Superior temporal gyrus (tissue), 1 donor: ENCODE measurements at regions not wholly inside any gene's neighbourhood (a gene's known extent, or its start where the extent isn't known, plus 50 kb on each side); places are given as distances from the start of the nearest gene placed in this dataset.
"Not testable (repeated sequence)": the region's sequence is repeated elsewhere in the genome, so short reads cannot be mapped to it uniquely, and the experiment has no call there.

ENCODE experiments used
- DNase-seq: peaks from one replicate; pipeline ENCODE4 v3.0.0-alpha.2; 2016; ENCODE audit errors: extremely low spot score

DNA sequence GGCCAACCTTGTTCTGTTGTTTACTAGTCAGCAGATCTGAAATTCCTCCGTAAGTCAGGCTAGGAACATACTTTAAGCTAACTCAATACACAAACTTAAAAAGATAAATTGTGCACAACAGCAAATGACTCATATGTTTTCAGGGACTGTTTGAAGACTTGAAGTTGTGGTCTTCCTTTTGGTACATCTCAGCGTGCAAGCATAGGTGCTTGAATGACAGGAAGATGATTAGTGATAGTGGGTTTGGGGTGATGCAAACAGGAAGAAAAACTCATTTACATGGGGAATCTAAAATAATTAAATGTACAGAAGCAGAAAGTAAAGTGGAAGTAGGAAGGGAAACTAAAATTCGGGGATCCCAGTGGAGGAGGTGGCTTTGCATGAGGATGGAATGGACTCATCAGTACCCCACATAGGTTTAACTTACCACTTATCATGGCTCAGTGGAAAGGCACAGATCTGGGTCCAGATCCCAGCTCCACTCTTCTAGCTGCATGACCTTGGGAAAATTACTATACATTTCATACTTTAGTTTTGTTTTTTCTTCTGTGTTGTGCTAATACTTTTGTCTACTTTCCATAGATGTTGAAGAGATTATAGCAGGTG is 122.3 kb downstream of the XCL2 start:
- no peak for DNase-seq

DNA sequence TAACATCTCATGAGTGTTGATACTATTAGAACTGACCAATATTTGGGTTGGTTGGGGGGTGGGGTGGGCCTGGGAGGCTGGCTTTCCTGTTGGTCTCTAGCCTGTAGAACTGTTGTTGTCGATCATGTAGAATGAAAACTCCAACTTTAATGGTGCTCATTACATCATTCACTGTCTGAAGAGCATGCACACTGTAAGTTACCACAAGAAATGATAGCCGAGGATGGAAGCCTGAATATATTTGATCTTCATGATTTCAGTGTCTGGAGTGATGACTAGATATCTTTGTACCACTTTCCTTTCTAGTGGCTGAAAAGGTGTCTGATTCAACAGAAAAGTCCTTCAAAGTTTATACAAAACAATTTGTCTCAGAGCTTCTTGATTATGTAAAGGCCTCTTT is 123.6 kb downstream of the XCL2 start:
- no peak for DNase-seq

DNA sequence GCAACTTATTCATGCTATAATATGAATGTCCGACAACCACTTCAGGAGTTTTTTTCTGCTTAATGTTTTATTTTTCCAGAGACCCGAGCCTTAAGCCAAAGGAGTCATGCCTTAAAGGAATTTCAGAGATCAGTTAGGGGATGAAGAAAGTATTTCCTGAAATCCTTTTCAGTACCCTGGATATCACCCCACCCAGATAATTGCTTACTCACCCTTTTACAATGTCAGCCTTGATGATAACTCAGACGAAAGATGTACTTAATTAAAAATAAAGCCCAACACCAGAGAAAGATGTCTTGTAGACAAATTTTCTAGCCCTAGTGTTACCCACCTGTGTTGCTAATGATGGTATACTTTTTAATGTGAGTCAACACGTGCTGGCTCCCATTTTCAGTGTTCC is 124.1 kb downstream of the XCL2 start:
- no peak for DNase-seq

DNA sequence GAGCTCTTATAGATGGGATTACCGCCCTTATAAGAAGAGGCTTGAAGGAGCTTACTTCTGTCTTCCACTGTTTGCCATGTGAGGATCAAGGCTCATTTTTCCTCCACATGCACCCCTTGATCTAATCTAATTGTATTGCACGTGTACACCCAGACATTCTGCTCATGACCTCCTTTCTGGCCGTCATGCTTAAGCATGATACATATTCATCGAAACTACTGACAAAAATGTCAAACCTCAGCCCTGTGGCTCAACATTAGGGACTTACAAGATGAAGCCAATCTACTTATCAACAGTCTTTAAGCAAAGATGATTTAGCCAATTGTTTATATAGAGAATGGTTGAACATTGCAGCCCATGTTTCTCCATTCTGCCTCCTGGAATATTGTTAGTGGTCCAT is 127.6 kb downstream of the XCL2 start:
- DNase-seq, result no peak

DNA sequence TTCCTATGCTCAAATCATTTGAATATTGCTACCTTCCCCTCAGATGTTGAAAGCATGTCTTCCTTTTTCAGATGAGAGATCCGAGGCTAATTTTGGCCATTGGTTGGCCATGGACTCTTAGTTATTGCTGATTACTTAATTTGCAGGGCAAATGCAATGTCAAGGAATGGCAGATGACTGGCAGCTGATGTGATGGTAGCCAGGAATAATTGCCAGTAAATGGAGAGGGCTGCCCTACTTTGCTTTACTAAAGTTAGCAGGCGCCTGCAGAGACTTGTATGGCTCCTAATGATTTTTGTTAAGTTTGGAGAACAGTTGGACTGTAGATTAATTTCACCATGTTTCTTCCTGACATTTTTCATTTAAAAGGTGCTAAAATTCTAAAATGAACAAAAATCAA is 128.9 kb downstream of the XCL2 start:
- no peak for DNase-seq

DNA sequence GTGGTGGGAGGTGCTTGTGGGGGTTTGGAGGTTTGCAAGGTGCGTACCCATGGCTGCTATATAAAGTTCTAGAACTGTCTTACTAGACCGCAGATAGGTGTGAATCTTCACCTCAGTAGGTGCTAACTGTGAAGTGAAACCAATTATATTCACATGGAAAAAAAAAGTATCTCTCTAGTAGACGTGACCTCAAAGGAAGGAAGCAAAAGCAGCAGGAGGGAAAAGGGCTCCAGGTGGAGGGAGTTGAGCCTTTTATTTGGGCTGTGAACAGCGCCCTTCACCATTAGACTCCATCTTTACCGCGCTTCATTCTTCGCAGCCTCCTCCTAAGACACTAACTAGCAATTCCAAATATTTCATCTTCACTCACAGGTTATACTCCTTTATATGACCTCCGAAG is 129.8 kb downstream of the TBX19 start:
- no peak for DNase-seq

DNA sequence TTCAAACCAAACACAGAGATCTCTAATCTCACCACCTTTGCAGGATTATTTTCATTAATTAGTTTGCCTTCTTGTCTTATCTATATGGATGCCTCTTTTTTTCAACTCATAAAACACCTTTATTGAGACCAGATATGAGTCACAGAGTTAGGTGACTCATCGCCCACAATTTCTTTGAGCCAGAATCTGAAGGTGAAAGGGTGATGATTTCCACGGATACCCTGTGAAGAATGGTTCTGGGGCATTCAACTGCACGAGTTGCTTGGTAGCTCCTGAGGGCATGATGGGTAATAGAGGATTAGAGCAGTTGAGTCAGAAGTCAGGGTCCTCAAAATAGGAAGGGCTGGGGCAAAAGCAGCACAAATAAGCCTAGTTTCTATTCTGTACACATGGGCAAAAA is 128.2 kb downstream of the TBX19 start:
- DNase-seq, result no peak

DNA sequence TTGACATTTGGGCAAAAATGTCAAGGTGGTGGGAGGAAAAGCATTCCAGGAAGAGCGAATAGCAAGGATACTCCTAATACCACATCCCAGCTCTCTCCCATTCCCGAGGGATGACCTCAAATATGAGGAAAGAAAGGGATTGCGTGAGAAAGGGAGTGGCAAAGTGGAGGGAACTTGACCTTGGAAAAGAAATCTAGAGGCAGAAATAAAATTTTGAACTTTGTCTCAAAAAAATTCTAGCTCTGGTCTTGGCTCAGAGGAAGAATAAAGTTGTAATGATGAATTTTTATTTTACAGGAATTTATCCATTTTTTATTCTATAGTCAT is 127.8 kb downstream of the TBX19 start:
- no peak for DNase-seq

DNA sequence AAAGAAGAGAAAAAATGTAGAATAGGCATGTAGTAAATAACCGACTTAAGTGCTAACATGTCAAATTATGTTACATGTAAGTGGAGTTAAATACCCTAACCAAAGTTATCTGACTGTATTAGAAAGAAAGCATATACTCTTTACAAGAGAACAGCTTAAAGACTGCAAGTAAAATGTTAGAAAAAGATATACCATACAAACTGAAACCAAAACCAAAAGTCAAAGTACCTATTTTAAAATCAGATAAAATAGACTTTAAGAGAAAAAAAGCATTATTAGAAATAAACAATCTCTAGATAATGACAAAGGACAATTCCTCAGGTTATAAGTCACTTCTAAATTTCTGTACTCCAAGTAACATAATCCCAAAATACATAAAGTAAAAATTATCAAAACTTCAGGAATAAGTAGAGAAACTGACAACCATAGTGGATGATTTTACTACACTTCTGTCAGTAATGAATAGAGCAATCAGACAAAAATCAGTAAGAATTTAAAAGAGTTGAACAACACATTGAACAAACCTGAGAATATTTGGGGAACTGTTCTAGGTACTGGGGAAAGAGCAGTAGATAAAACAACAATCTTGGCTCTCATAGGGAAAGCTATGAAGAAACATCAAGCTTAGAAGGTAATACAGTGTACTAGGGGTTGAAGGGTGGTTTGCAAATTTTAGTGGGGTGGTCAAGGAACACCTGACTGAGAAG is 127.3 kb downstream of the TBX19 start:
- no peak for DNase-seq

DNA sequence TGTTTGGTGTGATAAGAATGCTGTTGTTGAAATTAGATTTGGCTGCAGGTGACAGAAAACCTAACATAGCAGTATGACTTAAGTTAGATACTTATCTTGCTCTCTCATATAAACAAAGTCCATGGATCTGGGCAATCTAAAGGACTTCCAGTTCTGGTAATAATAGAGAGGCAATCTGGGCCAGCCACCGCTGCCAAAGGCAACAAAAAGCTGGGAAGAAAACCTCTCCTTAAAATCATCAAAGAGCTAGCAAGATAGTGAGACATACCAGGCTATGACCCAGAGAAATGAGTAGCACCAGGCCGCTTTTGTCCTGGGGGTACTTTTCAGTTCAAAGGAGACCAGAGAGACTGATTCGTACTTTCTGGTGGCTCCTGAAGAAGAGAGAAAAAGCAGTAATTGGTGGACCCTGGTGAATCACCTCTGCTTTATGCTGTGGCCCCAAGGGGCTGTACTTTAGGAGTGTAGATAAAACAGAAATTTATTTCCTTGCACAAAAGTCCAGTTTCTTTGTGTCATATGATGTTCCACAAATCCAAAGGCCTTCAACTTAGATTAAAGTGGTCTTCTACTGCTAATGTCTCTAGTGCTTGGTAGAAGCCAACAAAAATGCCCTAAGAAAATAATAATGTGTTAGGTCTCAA is 125.4 kb downstream of the TBX19 start:
- no peak for DNase-seq

DNA sequence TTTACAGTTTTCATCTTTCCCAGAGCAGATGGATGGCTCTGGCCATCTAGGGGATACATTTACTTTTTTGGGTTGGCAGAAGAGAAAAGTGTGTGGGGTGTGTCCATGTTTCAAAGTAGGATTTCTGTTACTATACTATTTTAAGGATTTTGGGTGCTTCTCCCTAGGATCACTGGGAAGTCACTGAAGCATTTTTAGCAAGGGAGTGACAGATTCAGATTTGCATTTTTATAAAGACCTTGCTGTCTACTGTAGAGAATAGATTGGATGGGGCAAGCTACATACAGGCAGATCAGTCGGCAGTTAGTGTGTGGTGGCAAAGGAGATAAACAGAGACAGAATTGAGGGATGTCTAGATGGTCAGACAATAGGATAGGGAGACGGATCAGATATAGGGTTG is 122.5 kb downstream of the TBX19 start:
- DNase-seq, result no peak

DNA sequence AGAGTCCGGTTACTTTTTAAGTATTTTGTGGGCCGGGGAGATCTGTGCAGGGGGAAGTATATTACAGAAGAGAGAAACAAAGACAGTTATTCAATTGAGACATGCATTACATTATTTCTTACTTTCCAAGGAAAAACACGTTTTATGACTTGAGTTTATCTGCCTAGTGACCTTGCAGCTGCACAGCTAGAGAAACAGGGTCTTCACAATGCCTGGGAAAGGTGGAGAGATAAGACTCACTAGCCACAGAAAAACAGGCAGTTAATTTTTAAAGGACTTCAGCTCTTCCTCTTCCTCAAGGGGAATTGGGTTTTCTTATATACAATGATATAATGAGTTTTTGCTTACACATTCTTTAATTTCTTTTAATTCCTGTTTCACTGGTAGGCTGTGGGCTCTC is 121.8 kb downstream of the TBX19 start:
- not testable (repeated sequence) for DNase-seq

DNA sequence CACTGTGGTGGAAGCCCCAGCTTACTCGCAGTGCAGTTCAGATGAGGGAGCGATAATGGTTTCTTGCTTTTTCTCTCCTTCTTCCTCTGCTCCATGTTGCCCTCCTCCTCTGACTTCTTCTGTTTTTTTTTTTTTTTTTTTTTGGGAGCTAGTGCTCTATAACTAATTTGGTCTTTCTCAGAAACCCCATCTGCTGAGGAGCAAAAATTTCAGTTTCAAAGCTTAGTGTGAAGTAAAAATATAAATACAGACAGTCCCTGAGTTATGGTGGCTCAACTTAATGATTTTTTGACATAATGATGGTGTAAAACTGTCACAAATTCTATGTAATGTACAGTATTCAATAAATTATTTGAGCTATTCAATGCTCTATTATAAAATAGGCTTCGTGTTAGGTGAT is 120.7 kb downstream of the TBX19 start:
- DNase-seq, result no peak

DNA sequence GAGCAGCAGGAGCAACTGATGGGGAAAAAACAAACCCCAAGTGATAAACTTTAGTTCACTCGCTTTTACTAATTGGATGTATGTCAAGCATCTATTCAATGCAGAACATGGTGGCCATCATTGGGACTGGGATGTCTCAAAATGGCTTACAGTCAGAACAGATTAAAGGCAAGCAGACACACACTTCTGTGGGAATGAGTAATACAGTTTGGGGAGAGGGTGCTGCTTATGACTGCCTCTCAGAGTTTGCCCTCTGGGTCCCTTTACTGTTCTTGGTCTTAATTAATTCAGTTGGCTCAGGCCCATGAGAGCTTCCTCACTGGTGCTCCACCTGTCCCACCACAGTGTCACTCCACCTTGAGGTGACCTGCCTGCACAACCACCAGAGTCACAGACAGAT is 119.5 kb downstream of the TBX19 start:
- no peak for DNase-seq

DNA sequence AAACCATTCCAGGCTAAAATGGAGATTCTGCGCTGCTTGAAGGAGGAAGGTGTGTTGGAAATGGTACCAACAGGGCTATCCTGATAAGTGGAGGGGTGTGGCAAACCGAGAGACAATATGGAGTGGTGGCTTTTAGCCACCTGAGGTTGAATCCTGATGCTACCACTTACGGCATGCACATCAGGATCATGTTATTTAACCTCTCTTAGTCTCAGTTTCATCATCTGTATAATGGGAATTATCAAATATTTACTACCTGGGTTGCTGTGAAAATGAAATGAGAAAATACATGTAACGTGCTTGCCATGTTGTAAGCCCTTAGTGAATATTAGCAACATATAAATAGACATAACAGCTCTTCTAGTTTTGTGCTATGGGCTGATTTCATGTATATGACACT is 117.1 kb downstream of the TBX19 start:
- no peak for DNase-seq

DNA sequence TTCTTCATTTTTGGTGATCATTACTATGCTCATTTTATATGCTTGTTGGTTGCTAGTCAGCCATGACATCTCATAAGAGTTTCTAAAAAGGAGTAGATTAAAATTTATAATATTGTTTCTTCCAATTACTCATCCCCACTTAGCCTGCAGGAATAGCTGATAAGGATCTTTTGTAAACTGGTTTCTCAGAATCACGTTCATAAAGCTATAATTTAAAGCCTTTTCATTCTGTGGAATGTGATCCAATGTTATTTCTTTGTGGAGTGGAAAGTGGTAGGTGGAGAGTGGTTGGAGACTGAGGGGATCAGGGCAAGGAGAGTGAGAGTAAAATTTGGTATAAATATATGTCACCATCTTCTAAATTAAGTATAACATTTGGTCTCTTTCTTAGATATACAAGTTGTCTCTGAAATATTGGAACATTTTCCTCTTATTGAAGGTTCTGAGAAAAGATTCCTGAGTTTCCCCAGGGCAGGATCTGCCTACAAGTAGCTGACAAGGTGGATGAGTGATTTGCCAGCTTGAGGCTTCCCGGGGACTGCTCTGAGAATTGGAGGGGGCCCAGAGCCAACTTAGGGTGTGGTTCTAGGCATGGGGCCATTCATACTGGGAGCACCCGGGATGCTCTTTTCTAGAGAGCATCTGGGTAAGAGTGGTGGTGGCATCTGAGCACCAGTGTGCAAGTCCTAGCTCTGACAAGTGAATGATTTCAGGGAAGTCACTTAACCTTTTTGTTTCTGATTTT is 116.4 kb downstream of the TBX19 start:
- no peak for DNase-seq

DNA sequence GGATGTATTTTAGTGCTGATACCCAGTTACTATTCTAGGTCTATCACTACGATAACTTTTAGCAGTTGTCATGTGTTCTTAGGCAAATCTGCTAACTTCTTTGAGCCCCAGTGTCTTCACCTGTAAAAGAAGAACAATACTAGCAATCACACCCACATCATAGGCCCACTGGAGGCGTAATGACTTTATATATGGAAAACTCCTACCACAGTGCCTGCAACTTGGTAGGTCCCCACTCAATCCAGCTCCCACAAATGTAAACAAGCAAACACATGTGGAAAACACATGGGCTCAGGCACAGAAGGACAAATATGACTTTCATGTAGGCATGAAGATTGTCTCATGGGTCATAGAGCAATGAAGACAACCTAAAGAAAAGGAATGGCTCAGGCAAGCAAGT is 115.8 kb downstream of the TBX19 start:
- no peak for DNase-seq

DNA sequence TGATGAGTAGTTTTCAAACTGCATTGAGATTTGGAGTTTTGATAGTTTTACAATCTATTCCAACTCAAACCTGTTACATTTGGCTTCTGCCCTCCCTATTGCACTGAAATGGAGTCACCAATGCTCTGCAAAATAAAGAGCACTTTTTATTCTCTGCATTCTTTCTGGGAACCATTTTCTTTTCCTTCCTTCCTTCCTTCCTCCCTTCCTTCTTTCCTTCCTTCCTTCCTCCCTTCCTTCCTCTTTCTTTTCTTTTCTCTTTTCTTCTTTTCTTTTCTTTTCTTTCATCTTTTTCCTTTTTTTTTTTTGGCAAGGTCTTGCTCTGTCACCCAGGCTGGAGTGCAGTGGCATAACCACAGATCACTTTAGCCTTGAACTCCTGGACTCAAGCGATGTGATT is 114.2 kb downstream of the TBX19 start:
- DNase-seq, result no peak

DNA sequence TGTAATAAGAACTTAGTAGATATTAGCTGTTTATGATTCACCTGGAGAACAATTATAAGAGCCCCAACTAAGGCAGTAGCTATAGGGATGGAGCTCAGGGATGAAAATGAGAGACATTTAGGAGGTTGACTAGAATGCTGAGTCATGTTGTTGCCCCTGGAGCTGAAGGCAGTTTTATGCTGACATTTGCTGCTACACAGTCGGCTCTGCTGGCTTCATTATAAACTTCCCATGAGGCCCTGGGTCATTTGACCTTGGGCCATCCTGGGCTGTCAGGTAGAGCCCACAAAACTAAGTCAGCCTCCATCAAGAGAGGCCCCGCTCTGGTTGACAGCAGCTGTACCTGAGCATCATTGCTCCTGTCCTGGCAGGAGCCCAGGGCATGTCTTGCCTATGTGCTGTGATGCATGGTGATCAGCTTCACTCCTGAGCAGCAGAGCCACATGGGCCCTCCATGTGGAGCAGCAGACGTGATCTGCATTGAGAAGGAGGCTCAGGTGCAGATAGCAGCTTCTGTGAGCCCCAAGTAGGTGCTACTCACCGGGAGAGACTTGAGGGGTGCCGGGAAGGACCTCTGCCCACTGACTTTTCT is 112.4 kb downstream of the TBX19 start:
- DNase-seq, result no peak

DNA sequence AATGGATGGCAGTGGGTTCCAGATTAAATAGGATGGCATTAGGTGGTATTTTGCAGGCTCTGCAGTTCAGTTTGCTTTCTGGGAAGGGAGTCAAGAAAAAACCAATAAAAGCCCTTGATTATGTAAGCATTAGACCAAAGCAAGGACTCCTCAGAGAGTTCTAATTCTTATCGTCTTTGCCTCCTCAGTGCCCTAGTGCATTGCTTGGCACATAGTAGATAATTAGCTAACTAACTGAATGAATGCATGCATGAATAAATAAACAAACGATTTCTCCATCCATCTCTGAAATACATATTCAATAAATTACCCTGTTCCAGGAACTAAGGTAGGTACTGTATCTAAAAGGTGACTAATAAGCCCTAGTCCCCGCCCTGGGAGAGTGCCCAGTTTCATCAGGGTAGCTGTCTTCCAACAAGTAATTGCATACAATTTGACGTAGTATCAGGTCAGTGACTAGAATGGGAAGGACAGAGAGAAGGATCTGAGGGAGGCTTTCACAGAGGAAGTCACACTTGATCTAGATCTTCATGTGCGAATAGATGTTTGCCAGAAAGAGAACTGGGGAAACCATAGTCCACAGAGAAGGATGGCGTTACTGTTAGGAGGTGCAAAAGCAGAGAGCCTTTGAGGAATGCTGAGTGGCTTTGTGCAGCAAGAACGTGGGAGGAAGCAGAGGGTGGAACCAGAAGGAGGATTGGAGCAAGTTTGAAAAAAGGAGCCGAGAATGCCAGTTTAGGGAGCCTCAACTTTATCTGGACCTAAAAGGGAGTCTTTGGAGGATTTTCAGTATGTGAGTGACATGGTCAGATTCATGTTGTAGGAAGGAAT is 111.4 kb downstream of the TBX19 start:
- peak; percentile 52 for DNase-seq

DNA sequence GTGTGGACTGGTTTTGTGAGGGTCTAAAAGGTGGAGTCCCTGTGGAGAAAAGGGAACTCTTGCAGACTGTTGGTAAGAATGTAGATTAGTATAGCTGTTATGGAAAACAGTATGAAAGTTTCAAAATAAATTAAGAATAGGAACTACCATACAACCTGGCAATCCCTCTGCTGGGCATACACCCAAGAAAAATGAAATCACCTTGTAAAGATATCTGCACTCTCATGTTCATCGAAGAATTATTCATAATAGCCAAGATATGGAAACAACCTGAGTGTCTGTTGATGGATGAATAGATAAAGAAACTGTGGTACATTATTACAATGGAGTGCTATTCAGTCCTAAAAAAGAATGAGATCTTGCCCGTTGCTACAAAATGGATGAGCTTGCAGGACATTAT is 109.6 kb downstream of the TBX19 start:
- DNase-seq, result no peak
